ENCODE measurements at regions not wholly inside any gene's neighbourhood (a gene's known extent, or its start where the extent isn't known, plus 50 kb on each side); places are given as distances from the start of the nearest gene placed in this dataset.

- CTCF ChIA-PET = no interaction called here
- dilution Hi-C loops (cut with MboI; ENCODE audit: extremely low pct_ligation_motif_present, low sequenced_read_pairs) = no loop called here
Observed at GRCh38 chr6:115665310-115665709, 395.4 kb downstream of the FRK start.

GRCh38 chr6:115663681-115664080, 397.0 kb downstream of the FRK start:
- POLR2A ChIA-PET = no interaction called here
- intact Hi-C loops (cut with micrococcal nuclease) = no loop called here

More at GRCh38 chr6:115665310-115665709, 395.4 kb downstream of the FRK start:
- H2AFZ ChIP-seq (ENCODE audit: low read depth, low read length) = no peak overlapping the region
- H4K20me1 ChIP-seq (replicated peaks; ENCODE audit: control insufficient read depth, extremely low read depth, insufficient read depth, low read length) = no peaks in the 10 kb centered on the region
- TF ChIP-seq POLR2A (IDR thresholded peaks at IDR 0.05; ENCODE audit: low read depth, low read length) = no peak
- TF ChIP-seq POLR2AphosphoS5 (IDR thresholded peaks at IDR 0.05; ENCODE audit: insufficient read depth, low read depth, low read length) = no peak
- intact Hi-C loops (cut with micrococcal nuclease) = no loop called here
- no peaks in the 10 kb centered on the region for H3K9me1 ChIP-seq (replicated peaks; ENCODE audit: control insufficient read depth, extremely low read depth, insufficient read depth, low read length)
- H3K9me3 ChIP-seq (replicated peaks; ENCODE audit: control insufficient read depth, insufficient read depth, low read length) = peaks cover 3% of the 10 kb centered on the region
- H3K36me3 ChIP-seq (ENCODE audit: control insufficient read depth in 2 of 2, extremely low read depth in 1 of 2, insufficient read depth in 2 of 2, low read length in 2 of 2) = no peaks in the 10 kb centered on the region
- H3K79me2 ChIP-seq (ENCODE audit: control insufficient read depth, insufficient read depth, low read length) = no peaks in the 10 kb centered on the region
- H3K27me3 ChIP-seq (ENCODE audit: control insufficient read depth in 2 of 2, insufficient read depth in 2 of 2, low read length in 2 of 2) = no peaks in the 10 kb centered on the region
- no TSS peak for BruUV-seq (replicated peaks)
- no peak overlapping the region for H3K27ac ChIP-seq (ENCODE audit: insufficient read depth, low read depth, low read length)
- POLR2A ChIA-PET = no interaction called here
- H3K4me2 ChIP-seq (ENCODE audit: insufficient read depth, low read length) = no peak overlapping the region
- no peaks in the 10 kb centered on the region for H3K4me1 ChIP-seq (ENCODE audit: control insufficient read depth, extremely low read depth, insufficient read depth, low read length)
- FAIRE-seq = no peak
- H3K9ac ChIP-seq (replicated peaks; ENCODE audit: extremely low read depth, insufficient read depth, low read length) = no peak overlapping the region
- H3K4me3 ChIP-seq (replicated peaks in 1 of 3; ENCODE audit: insufficient read depth in 1 of 3, low read depth in 1 of 3, low read length in 3 of 3) = no peak overlapping the region
- no peak for DNase-seq (ENCODE audit: low read depth, low spot score)

More at GRCh38 chr6:115663681-115664080, 397.0 kb downstream of the FRK start:
- no peaks in the 10 kb centered on the region for H3K36me3 ChIP-seq (ENCODE audit: control insufficient read depth in 2 of 2, extremely low read depth in 1 of 2, insufficient read depth in 2 of 2, low read length in 2 of 2)
- H3K4me1 ChIP-seq (ENCODE audit: control insufficient read depth, extremely low read depth, insufficient read depth, low read length) = no peaks in the 10 kb centered on the region
- CTCF ChIA-PET = no interaction called here
- peaks cover 3% of the 10 kb centered on the region for H3K9me3 ChIP-seq (replicated peaks; ENCODE audit: control insufficient read depth, insufficient read depth, low read length)
- H3K9me1 ChIP-seq (replicated peaks; ENCODE audit: control insufficient read depth, extremely low read depth, insufficient read depth, low read length) = no peaks in the 10 kb centered on the region
- TF ChIP-seq POLR2AphosphoS5 (IDR thresholded peaks at IDR 0.05; ENCODE audit: insufficient read depth, low read depth, low read length) = no peak
- no peak for TF ChIP-seq MYC (IDR thresholded peaks at IDR 0.05; ENCODE audit: low read depth, low read length)
- TF ChIP-seq CTCF (IDR thresholded peaks at IDR 0.05; ENCODE audit: extremely low read depth in 1 of 2, insufficient read depth in 1 of 2, low read depth in 1 of 2, low read length in 2 of 2) = no peak
- dilution Hi-C loops (cut with MboI; ENCODE audit: extremely low pct_ligation_motif_present, low sequenced_read_pairs) = no loop called here
- no peaks in the 10 kb centered on the region for H4K20me1 ChIP-seq (replicated peaks; ENCODE audit: control insufficient read depth, extremely low read depth, insufficient read depth, low read length)
- H3K9ac ChIP-seq (replicated peaks; ENCODE audit: extremely low read depth, insufficient read depth, low read length) = no peak overlapping the region
- no peak overlapping the region for H2AFZ ChIP-seq (ENCODE audit: low read depth, low read length)
- FAIRE-seq = no peak
- no peaks in the 10 kb centered on the region for H3K79me2 ChIP-seq (ENCODE audit: control insufficient read depth, insufficient read depth, low read length)
- no TSS peak for BruUV-seq (replicated peaks)
- H3K4me2 ChIP-seq (ENCODE audit: insufficient read depth, low read length) = no peak overlapping the region
- DNase-seq (ENCODE audit: low read depth, low spot score) = no peak
- no peak overlapping the region for H3K4me3 ChIP-seq (replicated peaks in 1 of 3; ENCODE audit: insufficient read depth in 1 of 3, low read depth in 1 of 3, low read length in 3 of 3)
- H3K27me3 ChIP-seq (ENCODE audit: control insufficient read depth in 2 of 2, insufficient read depth in 2 of 2, low read length in 2 of 2) = no peaks in the 10 kb centered on the region
- no peak overlapping the region for H3K27ac ChIP-seq (ENCODE audit: insufficient read depth, low read depth, low read length)
